GM12878 (cell line): ENCODE measurements at regions not wholly inside any gene's neighbourhood (a gene's known extent, or its start where the extent isn't known, plus 50 kb on each side); places are given as distances from the start of the nearest gene placed in this dataset.

ENCODE experiments used
- ATAC-seq: fragments of 200-7000 bp; cut with Tn5 transposase; 3 replicates; pipeline ENCODE4 v1.9.1; 2020; ENCODE audit warnings: mild to moderate bottlenecking, moderate library complexity
- BruUV-seq: library from RNA; stranded (reverse); fragments of 400-500 nt; replicated peaks from 2 replicates; lab custom pipeline; 2021; lab: Mats Ljungman, UMichigan
- CTCF ChIA-PET: fragments of 300-600 bp; sonication (Branson Sonifier 250); formaldehyde crosslinking; extraction: SDS; loops from one replicate; lab custom pipeline; 2021; ENCODE audit warnings: inconsistent platforms; lab: Yijun Ruan, JAX
- POLR2A ChIA-PET: fragments of 350-600 bp; formaldehyde crosslinking; extraction: SDS; loops from one replicate; lab custom pipeline; 2021; ENCODE audit warnings: inconsistent platforms; lab: Charles Lee
- RAD21 ChIA-PET: fragments of 300-600 bp; sonication (Branson Sonifier 250); formaldehyde crosslinking; loops from one replicate; lab custom pipeline; 2023; ENCODE audit warnings: antibody characterized with exemption; ENCODE audit not compliant: unreplicated experiment; lab: Charles Lee
- SMC1A ChIA-PET: fragments of 300-600 bp; sonication (Branson Sonifier 250); formaldehyde crosslinking; loops from one replicate; lab custom pipeline; 2023; ENCODE audit not compliant: unreplicated experiment, uncharacterized antibody; lab: Charles Lee
- DNase-seq: peaks from one replicate; pipeline ENCODE4 v3.0.0-alpha.2; 2011; ENCODE audit warnings: low read depth, low spot score
- FAIRE-seq: peaks from 3 replicates; lab custom pipeline; 2011; peaks lifted over from hg19 to GRCh38; lab: Jason Lieb, UNC
- H2AFZ ChIP-seq: 2 replicates; pipeline ENCODE4 v1.6.0; 2011; ENCODE audit warnings: low read depth, low read length, control low read depth; ENCODE audit not compliant: control insufficient read depth
- H3K27ac ChIP-seq: 2 replicates; pipeline ENCODE4 v1.5.1; 2011; ENCODE audit warnings: control low read depth; ENCODE audit not compliant: control insufficient read depth, insufficient read depth
- H3K27me3 ChIP-seq, 2 experiments: replicated peaks in 1 of 2; 2 replicates each; pipeline versions ENCODE4 v1.6.0 to v1.6.1; 2011; ENCODE audit warnings: low read length in 1 of 2; ENCODE audit not compliant: control insufficient read depth in 2 of 2, insufficient read depth in 2 of 2
- H3K36me3 ChIP-seq, 2 experiments: 2 replicates each; pipeline ENCODE4 v1.5.1; 2011; ENCODE audit warnings: low read length in 1 of 2; ENCODE audit not compliant: control insufficient read depth in 2 of 2, insufficient read depth in 2 of 2
- H3K4me1 ChIP-seq: 2 replicates; pipeline ENCODE4 v1.6.1; 2011; ENCODE audit warnings: mild to moderate bottlenecking, low read length, moderate library complexity, mixed read lengths; ENCODE audit not compliant: control insufficient read depth, insufficient read depth
- H3K4me2 ChIP-seq: 2 replicates; pipeline ENCODE4 v1.6.0; 2011; ENCODE audit warnings: control low read depth; ENCODE audit not compliant: control insufficient read depth, insufficient read depth
- H3K4me3 ChIP-seq: fragments of 200-600 bp; sonication (generic); 2 replicates; pipeline ENCODE4 v1.5.1; 2016
- H3K79me2 ChIP-seq: 2 replicates; pipeline ENCODE4 v1.6.0; 2011; ENCODE audit warnings: low read length; ENCODE audit not compliant: control insufficient read depth, insufficient read depth
- H3K9ac ChIP-seq: 2 replicates; pipeline ENCODE4 v1.8.0; 2011; ENCODE audit warnings: low read length, control low read depth, mixed read lengths; ENCODE audit not compliant: control insufficient read depth, insufficient read depth
- H3K9me3 ChIP-seq: replicated peaks from 3 replicates; pipeline ENCODE4 v1.5.1; 2011; ENCODE audit warnings: mild to moderate bottlenecking, low read length; ENCODE audit not compliant: control insufficient read depth, insufficient read depth
- H4K20me1 ChIP-seq: 2 replicates; pipeline ENCODE4 v1.6.0; 2011; ENCODE audit not compliant: control insufficient read depth, insufficient read depth
- EED ChIP-seq: sonication (generic); IDR thresholded peaks from 2 replicates; pipeline ENCODE4 v1.6.1; 2016; ENCODE audit warnings: antibody characterized with exemption, low read depth
- IKZF1 ChIP-seq: fragments of 450-650 bp; conservative IDR thresholded peaks from 2 replicates; pipeline ENCODE4 v1.6.1; 2017; ENCODE audit warnings: antibody characterized with exemption, mild to moderate bottlenecking
- MXI1 ChIP-seq: fragments of 150-350 bp; IDR thresholded peaks from 2 replicates; pipeline ENCODE4 v1.6.1; 2011; ENCODE audit warnings: low read depth, mild to moderate bottlenecking, inconsistent platforms, low read length, improper control_type of control experiment
- NR2C2 ChIP-seq: IDR thresholded peaks from 2 replicates; pipeline ENCODE4 v1.6.1; 2011; ENCODE audit warnings: borderline replicate concordance, low read depth; ENCODE audit not compliant: control insufficient read depth, insufficient read length
- RUNX3 ChIP-seq: IDR thresholded peaks from 2 replicates; pipeline ENCODE4 v1.6.1; 2012; ENCODE audit warnings: low read length, inconsistent platforms
- SPI1 ChIP-seq: IDR thresholded peaks from 2 replicates; pipeline ENCODE4 v1.6.1; 2011; ENCODE audit warnings: low read depth, mild to moderate bottlenecking, low read length, moderate library complexity, borderline replicate concordance; ENCODE audit not compliant: insufficient read depth
- TCF12 ChIP-seq: IDR thresholded peaks from 2 replicates; pipeline ENCODE4 v1.6.1; 2011; ENCODE audit warnings: low read depth, mild to moderate bottlenecking, low read length
- WGBS: methylation state at CpG from one replicate; pipeline ENCODE4 v1.1.6; 2016; ENCODE audit warnings: low lambda C conversion rate; ENCODE audit not compliant: insufficient replicate concordance, insufficient coverage; ENCODE audit errors: missing lambda C conversion rate; 5-methylcytosine and 5-hydroxymethylcytosine counted together
- in situ Hi-C: fragments of 300-500 bp; cut with MboI; formaldehyde crosslinking; loops from 9 replicates; pipeline ENCODE4 v1.14.3; 2018; ENCODE audit warnings: mixed read lengths
- intact Hi-C: fragments of 100-400 bp; cut with micrococcal nuclease; formaldehyde crosslinking; loops from one replicate; pipeline ENCODE4 v1.14.2; 2022; ENCODE audit not compliant: unreplicated experiment
- TF ChIP-seq, protein P1 (sequence below): IDR thresholded peaks from 2 replicates; pipeline ENCODE4 v1.6.1; 2012; ENCODE audit warnings: low read depth, low read length, improper control_type of control experiment

- H4K20me1 ChIP-seq: no peaks in the 10 kb centered on the region
- H3K27ac ChIP-seq: peak overlapping the region; percentile 58
- TF ChIP-seq SPI1 (peak; percentile 71; the same call in 1 of the 2 replicates), TCF12 (0 out of 2 replicates have a peak, but pooled peaks have one; percentile 31), IKZF1 (peak; percentile 19), RUNX3 (peak; percentile 7; the same call in 1 of the 2 replicates), MXI1 (0 out of 2 replicates have a peak, but pooled peaks have one; percentile 13), NR2C2 (no peak), EED (peak; percentile 50; the same call in 1 of the 2 replicates)
- TF ChIP-seq, protein P1, sequence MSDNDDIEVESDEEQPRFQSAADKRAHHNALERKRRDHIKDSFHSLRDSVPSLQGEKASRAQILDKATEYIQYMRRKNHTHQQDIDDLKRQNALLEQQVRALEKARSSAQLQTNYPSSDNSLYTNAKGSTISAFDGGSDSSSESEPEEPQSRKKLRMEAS: no peak
- ATAC-seq (peak; percentile 74), DNase-seq (no peak), FAIRE-seq (no peak)
- 0 out of 2 replicates have a peak overlapping the region, but pooled peaks have one; percentile 20 for H3K4me3 ChIP-seq
- H3K4me2 ChIP-seq: peak overlapping the region; percentile 74
- ChIA-PET SMC1A (interaction anchor here (0.7 to 2.0 kb wide), 15 partner anchors 8 to 1647 kb away, joined by 3 to 7 read pairs (median 3); no protein-coding TSS in a partner anchor), RAD21 (interaction anchor here (0.6 to 2.4 kb wide), 9 partner anchors 10 to 215 kb away, joined by 3 to 12 read pairs (median 3); no protein-coding TSS in a partner anchor), POLR2A (no interaction called here), CTCF (interaction anchor here (1.0 to 3.1 kb wide), 4 partner anchors 9 to 17 kb away, joined by 3 to 28 read pairs (median 4); no protein-coding TSS in a partner anchor)
- peak overlapping the region; percentile 64 for H2AFZ ChIP-seq
- no peaks in the 10 kb centered on the region; a peak in 1 of 4 replicates for H3K27me3 ChIP-seq
- H3K9ac ChIP-seq: peak overlapping the region; percentile 25; the same call in 1 of the 2 replicates
- H3K9me3 ChIP-seq: no peaks in the 10 kb centered on the region
- no peaks in the 10 kb centered on the region for H3K36me3 ChIP-seq
- in situ Hi-C loops (no loop called here), intact Hi-C loops (no loop called here)
- 12% methylated on average over 10 of the region's 10 CpGs for WGBS
- peaks cover 9% of the 10 kb centered on the region for H3K4me1 ChIP-seq
- no TSS peak for BruUV-seq
- H3K79me2 ChIP-seq: no peaks in the 10 kb centered on the region
Measured at GRCh38 chrX:118211891-118212816, 95.5 kb upstream of the KLHL13 start.
